SK-N-SH (cell line): ENCODE measurements at regions not wholly inside any gene's neighbourhood (a gene's known extent, or its start where the extent isn't known, plus 50 kb on each side); places are given as distances from the start of the nearest gene placed in this dataset.
A peak's percentile ranks its signal among the peaks of the same experiment; 100 is the strongest.

ENCODE experiments used
- CTCF ChIA-PET: fragments of 300-600, 350-600 bp; formaldehyde crosslinking; extraction: SDS; loops from one replicate; lab custom pipeline; 2021; lab: Yijun Ruan, JAX
- POLR2A ChIA-PET: fragments of 350-600 bp; sonication (Branson Sonifier 250); formaldehyde crosslinking; extraction: SDS; loops from one replicate; lab custom pipeline; 2020; ENCODE audit warnings: antibody characterized with exemption, inconsistent platforms; lab: Yijun Ruan, JAX
- DNase-seq: peaks from one replicate; pipeline ENCODE4 v3.0.0; 2012
- H2AFZ ChIP-seq: fragments of 200-600 bp; sonication (generic); 2 replicates; pipeline ENCODE4 v1.8.1; 2016; ENCODE audit warnings: antibody characterized with exemption, mild to moderate bottlenecking, low read depth
- H3F3A ChIP-seq: fragments of 200-600 bp; sonication (generic); replicated peaks from 2 replicates; pipeline ENCODE3; 2016; ENCODE audit warnings: antibody characterized with exemption, mild to moderate bottlenecking; ENCODE audit not compliant: insufficient read depth
- H3K27ac ChIP-seq, 2 experiments: fragments of 200-500 bp in 1 of 2; fragments of 200-600 bp in 1 of 2; sonication (Bioruptor generic) in 1 of 2; sonication (generic), shearing (Covaris generic) in 1 of 2; 2 replicates each; pipeline versions ENCODE4 v1.5.1 to v1.6.1; 2014 to 2016; ENCODE audit warnings: low read depth in 2 of 2, inconsistent platforms in 1 of 2, low read length in 1 of 2, mild to moderate bottlenecking in 1 of 2, mixed read lengths in 1 of 2
- H3K27me3 ChIP-seq: fragments of 200-600 bp; sonication (generic), shearing (Covaris generic); 2 replicates; pipeline ENCODE4 v1.6.1; 2016; ENCODE audit warnings: mixed run types; ENCODE audit not compliant: insufficient read depth
- H3K36me3 ChIP-seq, 2 experiments: fragments of 200-500 bp in 1 of 2; fragments of 200-600 bp in 1 of 2; sonication (Bioruptor generic) in 1 of 2; sonication (generic) in 1 of 2; replicated peaks in 1 of 2; 2 replicates each; pipeline versions ENCODE3 to v1.5.1; 2014 to 2016; ENCODE audit warnings: low read length in 1 of 2, mild to moderate bottlenecking in 1 of 2; ENCODE audit not compliant: insufficient read depth in 2 of 2, control insufficient read depth in 1 of 2
- H3K4me1 ChIP-seq, 2 experiments: fragments of 200-500 bp in 1 of 2; fragments of 200-600 bp in 1 of 2; sonication (Bioruptor generic) in 1 of 2; sonication (generic), shearing (Covaris generic) in 1 of 2; 2 replicates each; pipeline versions ENCODE4 v1.5.1 to v1.6.1; 2014 to 2016; ENCODE audit warnings: low read depth in 1 of 2, low read length in 1 of 2, mixed run types in 1 of 2; ENCODE audit not compliant: insufficient read depth in 2 of 2, control insufficient read depth in 1 of 2
- H3K4me2 ChIP-seq: fragments of 200-600 bp; sonication (generic), shearing (Covaris generic); 2 replicates; pipeline ENCODE4 v1.6.1; 2017; ENCODE audit warnings: mixed run types
- H3K4me3 ChIP-seq, 2 experiments: fragments of 200-500 bp in 1 of 2; fragments of 200-600 bp in 1 of 2; sonication (Bioruptor generic) in 1 of 2; sonication (generic), shearing (Covaris generic) in 1 of 2; 2 replicates each; pipeline versions ENCODE4 v1.5.1 to v1.8.1; 2014 to 2016; ENCODE audit warnings: low read depth in 2 of 2, inconsistent platforms in 1 of 2, low read length in 1 of 2, mild to moderate bottlenecking in 1 of 2, mixed read lengths in 1 of 2, moderate library complexity in 1 of 2
- H3K79me2 ChIP-seq: fragments of 200-600 bp; sonication (generic); 2 replicates; pipeline ENCODE4 v1.8.1; 2017; ENCODE audit warnings: mild to moderate bottlenecking; ENCODE audit not compliant: insufficient read depth
- H3K9ac ChIP-seq: fragments of 200-600 bp; sonication (generic); 2 replicates; pipeline ENCODE4 v1.6.1; 2017; ENCODE audit warnings: mixed run types
- H3K9me2 ChIP-seq: fragments of 200-600 bp; sonication (generic); 2 replicates; pipeline ENCODE4 v1.6.1; 2017; ENCODE audit warnings: mixed run types
- H3K9me3 ChIP-seq: fragments of 200-600 bp; sonication (generic); 2 replicates; pipeline ENCODE4 v1.6.1; 2017; ENCODE audit warnings: mixed run types, mild to moderate bottlenecking, moderate library complexity
- H4K20me1 ChIP-seq: fragments of 200-600 bp; sonication (generic); 2 replicates; pipeline ENCODE4 v1.6.1; 2017; ENCODE audit warnings: mild to moderate bottlenecking, mixed run types; ENCODE audit not compliant: insufficient read depth
- CHD2 ChIP-seq: fragments of 150-350 bp; IDR thresholded peaks from 2 replicates; pipeline ENCODE4 v1.6.1; 2018; ENCODE audit warnings: low read length; ENCODE audit not compliant: partially characterized antibody
- ELF1 ChIP-seq: IDR thresholded peaks from 2 replicates; pipeline ENCODE4 v1.4.0; 2012
- EP300 ChIP-seq, 2 experiments: IDR thresholded peaks; 2 replicates each; pipeline versions ENCODE4 v1.4.0 to v1.6.1; 2012; ENCODE audit warnings: borderline replicate concordance in 1 of 2, low read depth in 1 of 2, low read length in 1 of 2
- FOSL2 ChIP-seq: IDR thresholded peaks from 2 replicates; pipeline ENCODE4 v1.4.0; 2012; ENCODE audit warnings: low read depth, mild to moderate bottlenecking, moderate library complexity, borderline replicate concordance
- FOXJ3 ChIP-seq: sonication (generic); formaldehyde crosslinking; IDR thresholded peaks from 2 replicates; pipeline ENCODE4 v1.5.1; 2020; ENCODE audit warnings: mild to moderate bottlenecking, missing genetic modification reagents
- MAX ChIP-seq: IDR thresholded peaks from 2 replicates; pipeline ENCODE4 v1.4.0; 2012; ENCODE audit warnings: low read depth
- NRF1 ChIP-seq: IDR thresholded peaks from 2 replicates; pipeline ENCODE4 v1.6.1; 2012; ENCODE audit warnings: low read depth, mild to moderate bottlenecking, low read length
- RCOR1 ChIP-seq: fragments of 150-350 bp; IDR thresholded peaks from 2 replicates; pipeline ENCODE4 v1.6.1; 2017; ENCODE audit warnings: antibody characterized with exemption, low read length
- RFX5 ChIP-seq: IDR thresholded peaks from 2 replicates; pipeline ENCODE4 v1.6.1; 2012; ENCODE audit warnings: mild to moderate bottlenecking, improper control_type of control experiment, low read length
- RXRA ChIP-seq: IDR thresholded peaks from 2 replicates; pipeline ENCODE4 v1.4.0; 2012; ENCODE audit warnings: low read depth, mild to moderate bottlenecking, borderline replicate concordance
- SIN3A ChIP-seq: IDR thresholded peaks from 2 replicates; pipeline ENCODE4 v1.6.1; 2012; ENCODE audit warnings: low read depth, mild to moderate bottlenecking, low read length, moderate library complexity, borderline replicate concordance
- SMC3 ChIP-seq: IDR thresholded peaks from 2 replicates; pipeline ENCODE4 v1.6.1; 2012; ENCODE audit warnings: low read depth, low read length, improper control_type of control experiment
- TAF1 ChIP-seq: IDR thresholded peaks from 2 replicates; pipeline ENCODE4 v1.6.1; 2012; ENCODE audit warnings: low read depth, mild to moderate bottlenecking, low read length, moderate library complexity, borderline replicate concordance
- TEAD4 ChIP-seq: IDR thresholded peaks from 2 replicates; pipeline ENCODE4 v1.4.0; 2012; ENCODE audit warnings: mild to moderate bottlenecking, borderline replicate concordance; ENCODE audit not compliant: insufficient read depth
- USF1 ChIP-seq: IDR thresholded peaks from 2 replicates; pipeline ENCODE4 v1.4.0; 2012; ENCODE audit warnings: low read depth, borderline replicate concordance
- USF2 ChIP-seq: fragments of 150-350 bp; IDR thresholded peaks from 2 replicates; pipeline ENCODE4 v1.6.1; 2017; ENCODE audit warnings: antibody characterized with exemption, low read length, low read depth, borderline replicate concordance
- WGBS: methylation state at CpG from one replicate; pipeline ENCODE4 v1.1.6; 2017; ENCODE audit warnings: low lambda C conversion rate; 5-methylcytosine and 5-hydroxymethylcytosine counted together
- TF ChIP-seq, protein P1 (sequence below): IDR thresholded peaks from 2 replicates; pipeline ENCODE4 v1.6.1; 2012; ENCODE audit warnings: mild to moderate bottlenecking, low read depth, low read length, moderate library complexity
- TF ChIP-seq, protein P2 (sequence below): IDR thresholded peaks from 2 replicates; pipeline ENCODE4 v1.4.0; 2012; ENCODE audit warnings: low read depth, borderline replicate concordance
- TF ChIP-seq, protein P3 (sequence below): fragments of 200-600 bp; sonication (generic); IDR thresholded peaks from 2 replicates; pipeline ENCODE4 v1.6.1; 2017; ENCODE audit warnings: antibody characterized with exemption, mild to moderate bottlenecking, moderate library complexity

GRCh38 chr9:12538842-12539579 lies 154.2 kb upstream of the TYRP1 start:
- H3K79me2 ChIP-seq = no peaks in the 10 kb centered on the region
- H3K4me2 ChIP-seq = 0 out of 2 replicates have a peak overlapping the region, but pooled peaks have one; percentile 41
- no peak overlapping the region for H3K27ac ChIP-seq
- H3K9ac ChIP-seq = no peak overlapping the region
- no peaks in the 10 kb centered on the region for H3K4me1 ChIP-seq
- no peaks in the 10 kb centered on the region for H3K27me3 ChIP-seq
- ChIA-PET POLR2A (no interaction called here), CTCF (interaction anchor here (1.0 kb wide), 2 partner anchors 15 to 32 kb away, joined by 3 read pairs; no protein-coding TSS in a partner anchor)
- no peak overlapping the region; a peak in 1 of 4 replicates for H3K4me3 ChIP-seq
- H3K36me3 ChIP-seq = no peaks in the 10 kb centered on the region
- 13% methylated on average over 11 of the region's 13 CpGs for WGBS
- no peaks in the 10 kb centered on the region for H3K9me3 ChIP-seq
- no peaks in the 10 kb centered on the region for H4K20me1 ChIP-seq
- no peak for DNase-seq
- no peaks in the 10 kb centered on the region for H3K9me2 ChIP-seq
- TF ChIP-seq RFX5 (no peak), SIN3A (no peak), TEAD4 (no peak), USF1 (no peak), FOSL2 (no peak), ELF1 (no peak), SMC3 (no peak), FOXJ3 (CRISPR knock-in tag) (no peak), TAF1 (no peak), NRF1 (no peak), EP300 (IDR thresholded peaks at IDR 0.05; ENCODE audit: borderline replicate concordance in 1 of 2, low read depth in 1 of 2, low read length in 1 of 2) (no peak), CHD2 (no peak), RCOR1 (no peak), RXRA (no peak), USF2 (no peak), MAX (no peak)
- TF ChIP-seq, protein P1, sequence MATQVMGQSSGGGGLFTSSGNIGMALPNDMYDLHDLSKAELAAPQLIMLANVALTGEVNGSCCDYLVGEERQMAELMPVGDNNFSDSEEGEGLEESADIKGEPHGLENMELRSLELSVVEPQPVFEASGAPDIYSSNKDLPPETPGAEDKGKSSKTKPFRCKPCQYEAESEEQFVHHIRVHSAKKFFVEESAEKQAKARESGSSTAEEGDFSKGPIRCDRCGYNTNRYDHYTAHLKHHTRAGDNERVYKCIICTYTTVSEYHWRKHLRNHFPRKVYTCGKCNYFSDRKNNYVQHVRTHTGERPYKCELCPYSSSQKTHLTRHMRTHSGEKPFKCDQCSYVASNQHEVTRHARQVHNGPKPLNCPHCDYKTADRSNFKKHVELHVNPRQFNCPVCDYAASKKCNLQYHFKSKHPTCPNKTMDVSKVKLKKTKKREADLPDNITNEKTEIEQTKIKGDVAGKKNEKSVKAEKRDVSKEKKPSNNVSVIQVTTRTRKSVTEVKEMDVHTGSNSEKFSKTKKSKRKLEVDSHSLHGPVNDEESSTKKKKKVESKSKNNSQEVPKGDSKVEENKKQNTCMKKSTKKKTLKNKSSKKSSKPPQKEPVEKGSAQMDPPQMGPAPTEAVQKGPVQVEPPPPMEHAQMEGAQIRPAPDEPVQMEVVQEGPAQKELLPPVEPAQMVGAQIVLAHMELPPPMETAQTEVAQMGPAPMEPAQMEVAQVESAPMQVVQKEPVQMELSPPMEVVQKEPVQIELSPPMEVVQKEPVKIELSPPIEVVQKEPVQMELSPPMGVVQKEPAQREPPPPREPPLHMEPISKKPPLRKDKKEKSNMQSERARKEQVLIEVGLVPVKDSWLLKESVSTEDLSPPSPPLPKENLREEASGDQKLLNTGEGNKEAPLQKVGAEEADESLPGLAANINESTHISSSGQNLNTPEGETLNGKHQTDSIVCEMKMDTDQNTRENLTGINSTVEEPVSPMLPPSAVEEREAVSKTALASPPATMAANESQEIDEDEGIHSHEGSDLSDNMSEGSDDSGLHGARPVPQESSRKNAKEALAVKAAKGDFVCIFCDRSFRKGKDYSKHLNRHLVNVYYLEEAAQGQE = no peak
- TF ChIP-seq, protein P2, sequence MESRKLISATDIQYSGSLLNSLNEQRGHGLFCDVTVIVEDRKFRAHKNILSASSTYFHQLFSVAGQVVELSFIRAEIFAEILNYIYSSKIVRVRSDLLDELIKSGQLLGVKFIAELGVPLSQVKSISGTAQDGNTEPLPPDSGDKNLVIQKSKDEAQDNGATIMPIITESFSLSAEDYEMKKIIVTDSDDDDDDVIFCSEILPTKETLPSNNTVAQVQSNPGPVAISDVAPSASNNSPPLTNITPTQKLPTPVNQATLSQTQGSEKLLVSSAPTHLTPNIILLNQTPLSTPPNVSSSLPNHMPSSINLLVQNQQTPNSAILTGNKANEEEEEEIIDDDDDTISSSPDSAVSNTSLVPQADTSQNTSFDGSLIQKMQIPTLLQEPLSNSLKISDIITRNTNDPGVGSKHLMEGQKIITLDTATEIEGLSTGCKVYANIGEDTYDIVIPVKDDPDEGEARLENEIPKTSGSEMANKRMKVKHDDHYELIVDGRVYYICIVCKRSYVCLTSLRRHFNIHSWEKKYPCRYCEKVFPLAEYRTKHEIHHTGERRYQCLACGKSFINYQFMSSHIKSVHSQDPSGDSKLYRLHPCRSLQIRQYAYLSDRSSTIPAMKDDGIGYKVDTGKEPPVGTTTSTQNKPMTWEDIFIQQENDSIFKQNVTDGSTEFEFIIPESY = no peak
- TF ChIP-seq, protein P3, sequence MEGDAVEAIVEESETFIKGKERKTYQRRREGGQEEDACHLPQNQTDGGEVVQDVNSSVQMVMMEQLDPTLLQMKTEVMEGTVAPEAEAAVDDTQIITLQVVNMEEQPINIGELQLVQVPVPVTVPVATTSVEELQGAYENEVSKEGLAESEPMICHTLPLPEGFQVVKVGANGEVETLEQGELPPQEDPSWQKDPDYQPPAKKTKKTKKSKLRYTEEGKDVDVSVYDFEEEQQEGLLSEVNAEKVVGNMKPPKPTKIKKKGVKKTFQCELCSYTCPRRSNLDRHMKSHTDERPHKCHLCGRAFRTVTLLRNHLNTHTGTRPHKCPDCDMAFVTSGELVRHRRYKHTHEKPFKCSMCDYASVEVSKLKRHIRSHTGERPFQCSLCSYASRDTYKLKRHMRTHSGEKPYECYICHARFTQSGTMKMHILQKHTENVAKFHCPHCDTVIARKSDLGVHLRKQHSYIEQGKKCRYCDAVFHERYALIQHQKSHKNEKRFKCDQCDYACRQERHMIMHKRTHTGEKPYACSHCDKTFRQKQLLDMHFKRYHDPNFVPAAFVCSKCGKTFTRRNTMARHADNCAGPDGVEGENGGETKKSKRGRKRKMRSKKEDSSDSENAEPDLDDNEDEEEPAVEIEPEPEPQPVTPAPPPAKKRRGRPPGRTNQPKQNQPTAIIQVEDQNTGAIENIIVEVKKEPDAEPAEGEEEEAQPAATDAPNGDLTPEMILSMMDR = no peak
- H2AFZ ChIP-seq = no peak overlapping the region
- H3F3A ChIP-seq = no peaks in the 10 kb centered on the region
